ENCODE measurements at regions not wholly inside any gene's neighbourhood (a gene's known extent, or its start where the extent isn't known, plus 50 kb on each side); places are given as distances from the start of the nearest gene placed in this dataset.
"Not testable (repeated sequence)": the region's sequence is repeated elsewhere in the genome, so short reads cannot be mapped to it uniquely, and the experiment has no call there.

DNA sequence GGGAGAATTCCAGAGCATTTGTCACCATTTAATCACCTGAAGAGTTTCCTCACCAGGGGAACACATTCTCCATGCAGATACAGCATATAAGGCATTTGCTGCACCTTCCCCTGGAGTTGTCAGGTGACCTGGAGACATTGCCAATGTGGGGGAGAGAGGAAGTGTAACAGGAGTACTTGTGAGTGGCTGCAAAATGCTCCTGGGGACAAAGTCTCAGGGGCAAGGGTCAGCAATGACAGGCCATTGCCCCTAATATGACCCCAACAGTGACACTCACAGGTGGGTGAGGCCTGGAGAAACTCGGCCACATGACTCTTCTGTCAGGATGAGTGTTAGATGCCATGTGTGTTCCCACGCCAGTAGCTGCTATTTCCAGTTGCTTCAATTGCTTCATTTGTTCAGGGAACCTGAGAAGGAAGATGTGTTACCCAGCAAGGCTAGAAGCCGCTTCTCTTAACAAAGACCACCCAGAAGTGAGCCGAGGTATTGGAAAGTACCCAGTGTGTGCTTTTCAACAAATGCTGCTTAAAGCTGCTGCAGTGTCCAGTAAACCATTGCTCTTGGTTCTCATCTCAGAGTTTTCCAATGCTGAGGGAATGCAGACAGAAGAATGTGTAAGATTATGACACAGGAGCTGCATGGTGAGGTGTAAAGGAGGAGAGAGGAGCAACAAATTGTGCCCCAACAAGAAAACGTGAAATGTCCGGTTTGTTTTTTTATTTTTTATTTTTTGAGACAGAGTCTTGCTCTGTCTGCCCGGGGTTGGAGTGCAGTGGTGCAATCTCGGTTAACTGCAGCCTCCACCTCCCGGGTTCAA, 128.2 kb upstream of the SLC44A1 start:
- no peak for DNase-seq

GRCh38 chr9:105117234-105117633, 127.2 kb upstream of the SLC44A1 start:
- DNase-seq: no peak

- no peak for DNase-seq
Measured at GRCh38 chr9:105118636-105119035, 125.8 kb upstream of the SLC44A1 start.

GRCh38 chr9:105119156-105119555, 125.3 kb upstream of the SLC44A1 start:
- no peak for DNase-seq

DNA sequence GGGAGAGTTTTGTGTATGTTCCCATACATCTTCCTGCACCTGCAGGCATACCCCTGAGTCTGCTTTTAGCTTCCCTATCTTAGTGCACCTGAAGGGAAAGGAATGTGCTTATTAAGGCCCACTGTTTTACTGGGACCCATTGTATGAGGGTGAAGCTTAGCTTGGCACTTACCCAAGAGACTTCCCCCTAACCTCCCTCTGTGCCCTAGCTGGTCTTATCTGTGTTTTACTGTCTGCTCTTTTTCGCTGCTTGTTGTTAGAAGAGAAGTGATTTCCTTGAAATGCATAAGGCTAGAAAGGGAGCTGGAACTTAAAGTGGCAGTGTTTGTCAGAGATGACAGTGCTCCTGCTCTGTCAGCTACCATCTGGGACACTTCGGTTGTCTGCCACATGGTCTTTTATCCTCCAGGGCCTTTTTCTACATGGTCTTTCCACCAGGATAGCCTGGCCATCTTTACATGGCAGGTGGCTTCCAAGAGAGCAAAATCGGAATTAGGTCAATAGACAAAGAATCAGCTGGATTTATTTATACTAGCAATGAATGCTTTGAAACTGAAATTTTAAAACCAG, 122.5 kb upstream of the SLC44A1 start:
- DNase-seq: no peak

- not testable (repeated sequence) for DNase-seq
Measured at GRCh38 chr9:105124598-105124997, 119.9 kb upstream of the SLC44A1 start.

GRCh38 chr9:105126226-105126625, 118.2 kb upstream of the SLC44A1 start:
- DNase-seq: no peak

- DNase-seq: no peak
Measured at GRCh38 chr9:105127863-105128220, 116.6 kb upstream of the SLC44A1 start.

- DNase-seq: no peak
Measured at GRCh38 chr9:105128908-105129600, 115.4 kb upstream of the SLC44A1 start.

DNA sequence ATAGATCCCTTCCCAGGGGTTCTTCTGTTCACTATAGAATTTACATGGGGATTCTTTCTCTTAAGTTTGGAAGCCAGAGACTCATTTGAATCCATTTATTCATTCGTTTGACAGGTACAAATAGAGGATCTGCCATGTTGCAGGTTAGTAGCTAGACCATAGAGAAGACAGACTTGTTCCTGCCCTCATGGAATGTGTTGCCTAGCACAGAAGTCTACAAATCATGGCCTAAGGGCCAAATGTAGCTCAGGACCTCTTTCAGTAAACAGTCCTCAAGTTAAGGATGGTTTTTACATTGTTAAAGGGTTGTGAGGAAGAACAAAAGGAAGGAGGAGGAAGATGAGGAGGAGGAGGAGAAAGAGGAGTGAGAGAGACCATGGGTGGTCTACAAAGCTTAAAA, 114.7 kb upstream of the SLC44A1 start:
- DNase-seq: no peak

DNA sequence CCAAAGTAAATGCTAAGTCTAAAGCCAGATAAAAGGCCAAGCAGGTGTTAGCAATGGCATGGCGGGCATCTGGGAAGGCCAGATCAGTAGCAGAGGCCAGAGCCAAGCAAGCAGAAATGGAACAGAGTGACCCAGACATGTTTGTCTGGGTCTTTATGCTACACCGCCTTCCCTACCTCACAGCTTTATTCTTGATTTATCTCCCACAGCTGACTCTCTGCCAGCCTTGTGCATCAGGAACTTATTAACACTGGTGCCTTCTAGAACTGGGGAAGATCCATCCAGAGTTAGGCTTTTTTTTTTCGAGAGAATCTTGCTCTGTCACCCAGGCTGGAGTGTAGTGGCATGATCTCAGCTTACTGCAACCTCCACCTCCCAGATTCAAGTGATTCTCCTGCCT, 112.5 kb upstream of the SLC44A1 start:
- DNase-seq: no peak

DNA sequence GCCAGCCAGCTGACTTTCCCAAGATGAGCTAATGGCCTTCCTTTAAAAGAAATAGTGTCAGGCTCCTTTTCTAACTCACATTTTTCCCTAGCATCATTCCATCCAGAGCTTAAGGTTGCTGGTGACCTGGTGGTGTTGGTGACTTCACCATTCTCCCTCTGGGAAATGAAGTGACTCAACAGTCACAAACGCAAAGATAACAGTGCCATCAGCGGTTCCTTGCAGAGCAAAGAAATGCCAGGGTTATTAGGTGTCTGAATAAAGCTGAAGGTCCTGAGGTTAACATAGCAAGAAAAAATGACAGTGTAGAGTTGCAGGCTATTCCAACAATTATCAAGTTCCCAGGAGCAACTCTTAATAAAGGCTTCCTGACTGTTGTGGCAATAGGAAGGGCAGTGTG, 111.8 kb upstream of the SLC44A1 start:
- no peak for DNase-seq

GRCh38 chr9:105138306-105138801, 106.1 kb upstream of the SLC44A1 start:
- no peak for DNase-seq

DNA sequence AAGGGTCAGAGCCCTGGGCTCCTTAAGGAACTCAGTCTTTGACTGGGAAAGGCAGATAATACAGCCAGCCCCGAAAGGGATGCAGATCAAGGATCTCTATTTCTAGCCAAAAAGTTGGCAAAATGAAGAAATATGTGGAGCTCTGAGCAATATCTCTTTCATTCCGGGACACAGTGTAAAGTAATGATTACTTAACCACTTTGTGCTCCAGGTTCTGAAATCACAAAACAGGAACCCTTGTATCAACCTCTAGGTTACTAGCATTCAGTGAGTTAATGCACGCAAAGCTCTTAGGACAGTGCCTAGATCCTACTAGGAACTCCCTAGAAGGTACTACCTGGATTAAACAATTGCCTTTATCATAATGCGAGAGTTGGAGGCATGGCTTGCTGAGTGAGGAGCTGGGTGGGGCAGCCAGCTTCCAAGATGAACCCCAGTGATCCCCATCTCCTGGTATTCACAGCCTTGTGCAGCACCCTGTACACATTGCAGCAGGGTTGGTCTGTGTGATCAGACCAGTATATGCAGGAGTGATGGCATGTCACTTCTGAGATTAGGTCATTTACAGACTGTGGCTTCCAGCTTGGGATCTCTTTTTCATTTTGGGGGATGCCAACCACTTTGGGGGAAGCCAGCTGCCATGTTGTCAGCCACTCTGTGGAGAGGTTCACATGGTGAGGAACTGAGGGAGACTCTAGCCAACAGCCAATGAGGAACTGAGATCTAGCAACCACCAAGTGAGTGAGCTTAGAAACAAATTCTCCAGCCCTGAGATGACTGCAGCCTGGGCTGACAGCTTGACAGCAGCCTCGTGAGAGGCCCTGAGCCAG, 103.1 kb upstream of the SLC44A1 start:
- DNase-seq: peak; percentile 17

GRCh38 chr9:105141976-105142250, 102.5 kb upstream of the SLC44A1 start:
- DNase-seq: no peak

DNA sequence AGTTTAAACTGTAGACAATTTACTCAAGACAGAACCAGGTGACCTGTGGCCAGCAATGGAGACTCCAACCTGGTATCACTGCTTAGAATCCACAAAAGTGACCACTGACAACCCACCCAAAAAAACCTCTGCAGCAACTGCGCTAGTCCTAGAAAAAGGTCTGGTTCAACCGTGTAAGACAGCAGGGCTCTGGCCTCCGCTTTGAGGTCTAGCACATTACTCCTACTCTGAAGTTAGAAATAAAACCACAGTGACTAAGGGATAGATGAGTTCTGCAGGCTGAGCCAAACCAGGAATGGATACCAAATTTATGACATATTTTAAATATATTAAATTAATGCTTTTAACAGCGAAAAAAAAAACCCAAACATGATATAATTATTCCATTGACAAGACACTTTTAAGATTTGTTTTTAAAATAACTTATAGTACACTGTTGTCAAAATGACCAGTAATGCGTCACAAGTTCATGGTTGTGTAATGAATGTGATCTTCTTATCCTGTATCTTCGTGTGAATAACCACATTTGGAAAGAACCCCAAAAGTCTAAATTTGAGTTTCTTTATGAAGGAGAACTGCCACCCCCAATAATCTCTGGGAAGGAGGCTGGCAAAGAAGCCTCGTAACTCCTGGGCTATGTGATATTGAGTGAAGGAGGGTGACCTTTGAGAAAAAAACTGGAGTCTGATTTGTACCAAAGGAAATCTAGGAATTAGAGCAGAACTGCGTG, 101.9 kb upstream of the SLC44A1 start:
- peak; percentile 17 for DNase-seq

DNA sequence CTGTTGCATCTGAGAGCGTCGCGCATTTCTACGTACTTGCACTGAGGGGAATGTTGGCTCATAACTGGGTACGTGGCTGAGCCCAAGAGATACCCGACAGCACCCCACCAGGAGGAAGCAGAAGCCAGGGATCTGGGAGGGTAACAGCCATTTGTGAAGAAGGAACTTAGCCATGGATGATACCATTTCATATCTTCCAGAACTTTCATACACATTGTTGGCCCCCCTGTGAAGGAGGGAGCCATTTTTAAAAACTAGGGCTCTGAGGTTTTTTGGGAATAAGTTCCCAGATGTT, 101.4 kb upstream of the SLC44A1 start:
- peak; percentile 22 for DNase-seq

GRCh38 chr9:105144076-105144475, 100.4 kb upstream of the SLC44A1 start:
- DNase-seq: no peak

DNA sequence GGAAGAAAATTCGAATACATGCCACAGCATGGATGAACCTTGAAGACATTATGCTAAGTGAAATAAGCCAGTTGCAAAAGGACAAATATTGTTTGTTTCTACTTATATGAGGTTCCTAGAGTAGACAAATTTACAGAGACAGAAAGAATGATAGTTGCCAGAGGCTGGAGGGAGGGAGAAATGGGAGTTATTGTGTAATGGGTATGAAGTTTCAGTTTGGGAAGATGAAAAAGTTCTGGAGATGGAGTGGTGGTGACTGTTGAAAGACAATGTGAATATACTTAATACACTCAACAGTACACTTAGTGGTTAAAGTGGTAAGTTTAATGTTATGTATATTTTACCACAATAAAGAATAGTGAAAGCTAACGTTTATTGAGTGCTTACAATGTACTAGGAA, 99.6 kb upstream of the SLC44A1 start:
- DNase-seq: no peak

DNA sequence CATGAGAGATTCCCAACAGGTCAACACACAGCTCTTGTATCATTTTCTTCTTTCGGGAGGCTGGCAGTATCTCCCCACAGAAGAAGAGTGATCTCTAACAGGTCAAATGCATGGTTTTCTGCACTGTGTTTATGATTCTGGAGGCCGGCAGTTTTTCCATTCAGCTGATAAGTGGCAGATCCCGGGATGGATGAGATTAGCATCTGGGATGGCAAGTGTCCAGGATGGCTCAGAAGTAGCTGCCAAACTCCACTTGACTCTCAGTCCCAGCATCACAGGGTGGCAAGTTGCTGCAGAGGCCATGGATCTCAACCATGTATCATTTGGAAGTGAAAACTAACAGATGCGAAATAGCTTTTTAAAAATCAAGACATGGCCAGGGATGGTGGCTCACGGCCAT, 97.8 kb upstream of the SLC44A1 start:
- peak; percentile 6 for DNase-seq

DNA sequence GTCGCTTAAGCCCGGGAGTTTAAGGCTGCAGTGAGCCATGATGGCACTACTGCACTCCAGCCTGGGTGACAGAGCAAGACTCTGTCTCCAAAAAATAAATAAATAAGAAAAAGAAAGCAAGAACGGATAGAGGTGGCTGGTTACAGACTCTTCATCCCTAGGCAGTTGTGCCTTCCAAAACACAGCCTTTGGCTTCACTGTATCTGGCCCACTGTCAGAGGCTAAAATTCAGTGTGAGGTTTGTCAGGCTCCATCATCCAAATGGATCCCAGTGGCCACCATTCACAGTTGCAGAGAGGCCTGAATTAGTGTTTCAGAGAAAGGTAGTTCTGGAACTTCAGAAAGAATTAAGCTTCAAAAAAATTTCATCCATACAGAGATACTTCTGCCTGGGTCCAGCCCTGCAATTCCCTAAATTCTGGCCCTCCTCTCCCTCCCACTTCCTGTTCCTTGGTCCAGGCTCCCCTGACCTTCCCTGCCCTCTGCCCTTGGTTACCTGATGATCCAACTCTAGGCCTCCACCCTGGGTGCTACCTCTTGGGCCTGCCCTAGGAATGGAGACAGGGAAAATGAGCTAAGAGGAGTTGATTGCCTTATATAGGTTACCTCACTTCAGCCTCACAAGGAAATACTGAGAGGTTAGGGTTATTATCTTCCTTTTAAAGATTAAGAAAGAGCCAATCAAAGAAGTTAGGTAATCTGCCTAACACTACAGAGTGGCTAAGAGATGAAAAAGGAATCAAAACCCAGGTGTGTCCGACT, 97.2 kb upstream of the SLC44A1 start:
- peak; percentile 22 for DNase-seq

Data from activated CD8-positive, alpha-beta memory T cell treated with anti-CD3 and anti-CD28 coated beads, Interleukin-2, amount 50 U/mL, for 48 hours (primary cell).